Left colon (tissue), 2 donors: ENCODE measurements at regions not wholly inside any gene's neighbourhood (a gene's known extent, or its start where the extent isn't known, plus 50 kb on each side); places are given as distances from the start of the nearest gene placed in this dataset.

Experiments
- ATAC-seq: fragments of 200-7000 bp; cut with Tn5 transposase; one replicate; pipeline ENCODE4 v1.9.1; 2020; ENCODE audit warnings: mild to moderate bottlenecking, moderate library complexity
- DNase-seq, 2 donors: peaks; one replicate each; pipeline ENCODE4 v3.0.0-alpha.2; 2020
- intact Hi-C, 2 donors: fragments of 100-400 bp; cut with DNase I in 1 of 2; cut with micrococcal nuclease in 1 of 2; formaldehyde crosslinking; loops; one replicate each; pipeline versions ENCODE4 v1.11.2 to v1.14.0; 2022; cut with DNase I, micrococcal nuclease
- donor health status: DM: no; HTN: no; CAD: no.
- donor health status: DM: yes; HTN: yes; CAD: no.

DNA sequence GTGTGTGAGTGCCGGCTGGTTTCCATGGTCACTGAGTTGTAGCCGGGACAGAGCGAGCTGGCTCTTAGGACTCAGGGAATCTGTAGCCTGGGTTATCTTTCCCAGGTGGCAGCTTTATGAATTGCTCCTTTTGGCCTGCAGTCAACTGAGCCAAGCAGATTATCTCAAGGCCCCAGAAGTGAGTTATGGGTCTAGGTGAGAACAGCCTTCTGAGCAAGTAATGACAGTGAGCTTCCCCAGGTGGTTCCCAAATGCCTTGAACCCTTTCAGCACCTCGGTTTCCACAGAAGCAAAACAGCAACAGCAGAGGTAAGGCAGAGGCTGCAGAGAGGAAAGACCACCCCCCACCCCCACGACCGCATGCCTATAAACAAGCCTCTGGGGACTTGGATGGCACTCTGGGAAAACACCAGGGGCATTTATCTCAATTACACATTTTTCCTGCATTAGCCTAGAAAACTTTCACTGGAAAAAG is 56.7 kb upstream of the DGKG start:
- DNase-seq: no peak
- ATAC-seq: no peak
- intact Hi-C loops: no loop called here

- intact Hi-C loops: no loop called here
- ATAC-seq (no peak), DNase-seq (no peak)
Measured at GRCh38 chr3:186417791-186418190, 55.8 kb upstream of the DGKG start.

GRCh38 chr3:186414735-186415419 is 52.8 kb upstream of the DGKG start:
- ATAC-seq (peak; percentile 66), DNase-seq (peak in 1 of 2 donors; percentile 33)
- intact Hi-C loops: no loop called here

DNA sequence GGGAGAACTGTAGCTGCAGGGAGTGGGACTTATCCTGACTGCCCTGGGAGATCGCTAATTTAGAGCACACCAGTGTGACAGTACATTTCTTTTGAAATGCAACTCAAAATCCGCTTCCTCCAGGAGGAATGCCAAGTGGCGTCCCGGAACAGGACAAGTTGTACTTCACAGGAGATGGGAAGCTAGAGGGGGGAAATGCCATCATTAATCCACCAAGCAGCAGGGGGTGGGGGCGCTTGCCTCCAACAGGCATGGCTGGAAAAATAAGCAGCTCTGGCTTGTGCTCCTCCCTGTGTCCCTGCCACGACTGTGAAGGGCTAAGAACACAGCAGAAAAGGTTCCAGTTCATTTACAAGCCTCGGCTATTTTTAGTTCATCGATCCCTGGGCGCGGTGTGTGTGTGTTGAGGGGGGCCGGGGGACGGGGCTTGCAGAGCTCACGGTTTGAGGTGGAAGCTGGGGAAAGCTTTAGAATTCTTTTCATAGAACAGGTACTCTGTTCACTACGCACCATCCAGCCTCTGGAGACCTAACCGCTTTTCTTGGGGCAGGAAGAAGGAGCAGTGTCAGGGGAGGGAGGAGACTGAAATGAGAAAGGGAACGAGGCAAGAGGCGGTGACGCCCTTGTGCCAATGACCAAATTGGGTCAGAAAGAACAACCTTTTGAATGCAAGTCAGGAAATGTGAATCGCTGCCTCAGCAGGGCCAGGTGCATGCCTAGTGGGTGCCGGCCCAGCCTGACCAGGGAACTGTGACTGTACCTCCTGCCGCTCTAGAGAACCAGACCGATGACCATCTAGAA is 51.8 kb upstream of the DGKG start:
- ATAC-seq (peak; percentile 28), DNase-seq (peak; percentile 16 to 48)
- intact Hi-C loops: no loop called here

- DNase-seq (no peak), ATAC-seq (no peak)
- intact Hi-C loops: no loop called here
Measured at GRCh38 chr3:186411994-186412393, 50.0 kb upstream of the DGKG start.
